ENCODE measurements at regions not wholly inside any gene's neighbourhood (a gene's known extent, or its start where the extent isn't known, plus 50 kb on each side); places are given as distances from the start of the nearest gene placed in this dataset.

DNA sequence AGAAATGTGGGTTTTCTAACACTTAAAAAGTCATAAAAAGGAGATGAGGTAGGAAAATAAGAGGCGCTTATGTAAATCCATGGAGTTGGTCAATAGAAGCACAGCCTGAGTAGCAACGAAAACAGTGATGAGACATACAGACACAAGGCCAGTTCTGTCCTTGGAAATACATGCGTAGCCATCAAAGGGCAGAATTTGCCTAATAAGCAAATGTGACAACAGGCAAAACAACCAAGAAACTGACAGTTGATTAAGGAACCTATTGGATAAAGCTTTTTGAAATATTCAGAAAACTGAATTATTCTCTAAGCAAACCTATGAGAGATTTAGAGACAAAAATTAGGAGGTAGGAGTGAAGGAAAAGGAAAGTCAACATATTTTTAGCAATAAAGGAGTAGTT, 586.3 kb downstream of the PLCL1 start:
- no peak for TF ChIP-seq POLR2A (IDR thresholded peaks at IDR 0.05)
- TF ChIP-seq, protein P1, sequence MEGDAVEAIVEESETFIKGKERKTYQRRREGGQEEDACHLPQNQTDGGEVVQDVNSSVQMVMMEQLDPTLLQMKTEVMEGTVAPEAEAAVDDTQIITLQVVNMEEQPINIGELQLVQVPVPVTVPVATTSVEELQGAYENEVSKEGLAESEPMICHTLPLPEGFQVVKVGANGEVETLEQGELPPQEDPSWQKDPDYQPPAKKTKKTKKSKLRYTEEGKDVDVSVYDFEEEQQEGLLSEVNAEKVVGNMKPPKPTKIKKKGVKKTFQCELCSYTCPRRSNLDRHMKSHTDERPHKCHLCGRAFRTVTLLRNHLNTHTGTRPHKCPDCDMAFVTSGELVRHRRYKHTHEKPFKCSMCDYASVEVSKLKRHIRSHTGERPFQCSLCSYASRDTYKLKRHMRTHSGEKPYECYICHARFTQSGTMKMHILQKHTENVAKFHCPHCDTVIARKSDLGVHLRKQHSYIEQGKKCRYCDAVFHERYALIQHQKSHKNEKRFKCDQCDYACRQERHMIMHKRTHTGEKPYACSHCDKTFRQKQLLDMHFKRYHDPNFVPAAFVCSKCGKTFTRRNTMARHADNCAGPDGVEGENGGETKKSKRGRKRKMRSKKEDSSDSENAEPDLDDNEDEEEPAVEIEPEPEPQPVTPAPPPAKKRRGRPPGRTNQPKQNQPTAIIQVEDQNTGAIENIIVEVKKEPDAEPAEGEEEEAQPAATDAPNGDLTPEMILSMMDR (IDR thresholded peaks at IDR 0.05) = no peak
- Histone ChIP-seq H3K27me3 (no peaks in the 10 kb centered on the region), H3K4me3 (no peak overlapping the region), H3K9me3 (replicated peaks in 1 of 3) (no peaks in the 10 kb centered on the region), H3K4me1 (replicated peaks in 1 of 2) (no peaks in the 10 kb centered on the region), H3K27ac (no peak overlapping the region), H3K36me3 (replicated peaks in 1 of 2) (no peaks in the 10 kb centered on the region)
- no peak for DNase-seq
- intact Hi-C loops (cut with DNase I) = no loop called here
- 69 to 82% (median 78%) methylated on average over 3 of the region's 3 CpGs for WGBS, 4 donors

DNA sequence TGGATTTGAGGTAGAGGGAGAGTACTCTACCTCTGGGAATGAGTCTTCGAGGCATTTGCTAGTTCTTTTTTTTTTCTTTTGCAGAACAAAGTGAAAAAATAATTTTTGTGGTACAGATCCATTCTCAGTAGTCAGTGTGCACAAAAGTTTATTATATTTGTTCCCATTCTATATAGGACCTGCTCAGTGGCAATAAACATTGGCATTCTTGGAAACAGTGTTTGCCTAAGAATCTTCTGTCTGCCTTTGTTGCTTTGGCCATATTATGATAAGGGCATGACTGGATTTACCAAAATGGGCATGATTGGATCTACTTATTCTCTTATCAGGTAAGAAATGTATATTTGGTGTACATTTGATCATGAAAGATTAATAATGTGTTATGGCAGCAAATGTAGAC, 583.3 kb downstream of the PLCL1 start:
- Histone ChIP-seq H3K27ac (no peak overlapping the region), H3K4me1 (replicated peaks in 1 of 2) (no peaks in the 10 kb centered on the region), H3K27me3 (no peaks in the 10 kb centered on the region), H3K36me3 (replicated peaks in 1 of 2) (no peaks in the 10 kb centered on the region), H3K4me3 (no peak overlapping the region), H3K9me3 (replicated peaks in 1 of 3) (no peaks in the 10 kb centered on the region)
- intact Hi-C loops (cut with DNase I) = no loop called here
- 0 to 3% (median 0%) methylated on average over 1 of the region's 1 CpG for WGBS, 4 donors
- TF ChIP-seq, protein P1 (IDR thresholded peaks at IDR 0.05) = no peak
- no peak for TF ChIP-seq POLR2A (IDR thresholded peaks at IDR 0.05)
- DNase-seq = no peak

DNA sequence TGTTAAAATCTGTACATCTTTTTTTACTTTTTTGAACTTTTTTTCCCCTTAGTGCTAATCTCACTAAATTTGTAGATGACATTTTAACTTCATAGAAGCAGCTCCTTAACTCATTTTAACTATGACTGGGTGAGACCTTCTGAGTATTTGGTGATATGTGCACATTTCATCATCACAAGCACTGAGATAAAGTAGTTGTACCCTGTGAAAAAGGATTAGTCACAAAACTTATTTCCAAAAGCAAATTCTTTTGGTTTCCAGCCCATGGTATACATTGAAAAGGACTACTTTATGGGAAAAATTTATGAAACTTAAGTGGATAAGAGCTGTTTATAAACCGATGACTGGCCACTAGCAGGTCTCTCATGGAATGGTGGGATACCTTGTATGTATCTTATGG, 581.5 kb downstream of the PLCL1 start:
- no peaks in the 10 kb centered on the region for H3K27me3 ChIP-seq
- no peak overlapping the region for H3K4me3 ChIP-seq
- H3K27ac ChIP-seq = no peak overlapping the region
- no peaks in the 10 kb centered on the region for H3K9me3 ChIP-seq (replicated peaks in 1 of 3)
- no peak for DNase-seq
- H3K4me1 ChIP-seq (replicated peaks in 1 of 2) = no peaks in the 10 kb centered on the region
- intact Hi-C loops (cut with DNase I) = no loop called here
- no peaks in the 10 kb centered on the region for H3K36me3 ChIP-seq (replicated peaks in 1 of 2)
- WGBS, 4 donors = 87 to 100% (median 91%) methylated on average over 1 of the region's 1 CpG
- TF ChIP-seq, protein P1 (IDR thresholded peaks at IDR 0.05) = no peak
- TF ChIP-seq POLR2A (IDR thresholded peaks at IDR 0.05) = no peak

DNA sequence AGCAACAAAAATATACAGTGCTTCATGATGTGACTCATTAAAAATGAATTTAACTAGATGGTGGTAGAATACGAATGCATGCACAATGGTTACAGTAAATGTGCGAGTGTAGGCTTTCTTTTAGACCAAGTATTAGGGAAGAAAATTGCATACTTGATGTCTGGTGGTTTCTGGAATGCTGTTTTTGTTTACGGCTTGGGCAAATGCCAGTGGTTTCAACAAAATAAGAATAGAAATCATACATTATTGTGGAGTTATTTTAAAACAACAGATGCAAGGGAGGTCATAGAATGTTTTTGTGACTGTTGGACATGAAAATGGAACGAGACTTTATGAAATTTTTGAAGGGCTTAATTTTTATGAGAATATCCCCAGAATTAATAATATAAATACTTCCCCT, 580.9 kb downstream of the PLCL1 start:
- Histone ChIP-seq H3K4me3 (no peak overlapping the region), H3K36me3 (replicated peaks in 1 of 2) (no peaks in the 10 kb centered on the region), H3K9me3 (replicated peaks in 1 of 3) (no peaks in the 10 kb centered on the region), H3K4me1 (replicated peaks in 1 of 2) (no peaks in the 10 kb centered on the region), H3K27ac (no peak overlapping the region), H3K27me3 (no peaks in the 10 kb centered on the region)
- DNase-seq = no peak
- intact Hi-C loops (cut with DNase I) = no loop called here
- 70 to 87% (median 75%) methylated on average over 4 of the region's 4 CpGs for WGBS, 4 donors
- TF ChIP-seq POLR2A (IDR thresholded peaks at IDR 0.05) = no peak
- TF ChIP-seq, protein P1 (IDR thresholded peaks at IDR 0.05) = no peak
